ENCODE measurements at regions not wholly inside any gene's neighbourhood (a gene's known extent, or its start where the extent isn't known, plus 50 kb on each side); places are given as distances from the start of the nearest gene placed in this dataset.

- TF ChIP-seq EZH2 (IDR thresholded peaks at IDR 0.05; ENCODE audit: low read length, missing control alignments): no peak
- TF ChIP-seq, protein P1, sequence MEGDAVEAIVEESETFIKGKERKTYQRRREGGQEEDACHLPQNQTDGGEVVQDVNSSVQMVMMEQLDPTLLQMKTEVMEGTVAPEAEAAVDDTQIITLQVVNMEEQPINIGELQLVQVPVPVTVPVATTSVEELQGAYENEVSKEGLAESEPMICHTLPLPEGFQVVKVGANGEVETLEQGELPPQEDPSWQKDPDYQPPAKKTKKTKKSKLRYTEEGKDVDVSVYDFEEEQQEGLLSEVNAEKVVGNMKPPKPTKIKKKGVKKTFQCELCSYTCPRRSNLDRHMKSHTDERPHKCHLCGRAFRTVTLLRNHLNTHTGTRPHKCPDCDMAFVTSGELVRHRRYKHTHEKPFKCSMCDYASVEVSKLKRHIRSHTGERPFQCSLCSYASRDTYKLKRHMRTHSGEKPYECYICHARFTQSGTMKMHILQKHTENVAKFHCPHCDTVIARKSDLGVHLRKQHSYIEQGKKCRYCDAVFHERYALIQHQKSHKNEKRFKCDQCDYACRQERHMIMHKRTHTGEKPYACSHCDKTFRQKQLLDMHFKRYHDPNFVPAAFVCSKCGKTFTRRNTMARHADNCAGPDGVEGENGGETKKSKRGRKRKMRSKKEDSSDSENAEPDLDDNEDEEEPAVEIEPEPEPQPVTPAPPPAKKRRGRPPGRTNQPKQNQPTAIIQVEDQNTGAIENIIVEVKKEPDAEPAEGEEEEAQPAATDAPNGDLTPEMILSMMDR (conservative IDR thresholded peaks at IDR 0.05 in 1 of 2, IDR thresholded peaks at IDR 0.05 in 1 of 2; ENCODE audit: low read depth in 1 of 2, low read length in 2 of 2): no peak
These were observed 284.0 kb upstream of the FRG1 start for GRCh38 chr4:189656641-189657040.

Data from fibroblast of lung (primary cell).